ENCODE measurements at regions not wholly inside any gene's neighbourhood (a gene's known extent, or its start where the extent isn't known, plus 50 kb on each side); places are given as distances from the start of the nearest gene placed in this dataset.
A peak's percentile ranks its signal among the peaks of the same experiment; 100 is the strongest.

DNA sequence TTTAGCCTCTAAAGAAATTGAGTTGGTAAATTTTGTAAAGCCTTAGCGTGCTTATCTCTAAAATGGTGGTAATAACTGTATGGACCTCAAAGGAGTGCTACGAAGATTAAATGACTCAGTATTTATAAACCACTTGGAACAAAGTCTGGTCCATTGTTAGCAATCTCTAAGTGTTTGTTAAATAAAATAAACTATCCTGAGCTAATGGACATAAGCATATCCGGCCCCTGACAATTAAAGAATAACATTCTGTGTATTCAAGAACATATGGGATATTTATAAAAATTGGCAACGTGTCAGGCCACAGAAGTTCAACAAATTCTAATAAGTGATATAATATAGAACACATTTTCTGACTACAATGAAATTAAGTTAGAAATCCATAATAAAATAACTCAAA, 71.0 kb downstream of the MYEOV start:
- no peaks in the 10 kb centered on the region for H3K36me3 ChIP-seq
- H3K4me1 ChIP-seq, result no peaks in the 10 kb centered on the region
- DNase-seq (ENCODE audit: extremely low spot score), result no peak
- intact Hi-C loops (cut with DNase I), result no loop called here
- peaks cover 0 to 15% (median 2%) of the 10 kb centered on the region in 4 donors for H3K9me3 ChIP-seq
- H3K4me3 ChIP-seq, result no peak overlapping the region
- no peaks in the 10 kb centered on the region for H3K27me3 ChIP-seq
- TF ChIP-seq POLR2A (IDR thresholded peaks at IDR 0.05; ENCODE audit: low read depth) (no peak), EP300 (IDR thresholded peaks at IDR 0.05) (no peak), POLR2AphosphoS5 (IDR thresholded peaks at IDR 0.05) (no peak)
- TF ChIP-seq, protein P1, sequence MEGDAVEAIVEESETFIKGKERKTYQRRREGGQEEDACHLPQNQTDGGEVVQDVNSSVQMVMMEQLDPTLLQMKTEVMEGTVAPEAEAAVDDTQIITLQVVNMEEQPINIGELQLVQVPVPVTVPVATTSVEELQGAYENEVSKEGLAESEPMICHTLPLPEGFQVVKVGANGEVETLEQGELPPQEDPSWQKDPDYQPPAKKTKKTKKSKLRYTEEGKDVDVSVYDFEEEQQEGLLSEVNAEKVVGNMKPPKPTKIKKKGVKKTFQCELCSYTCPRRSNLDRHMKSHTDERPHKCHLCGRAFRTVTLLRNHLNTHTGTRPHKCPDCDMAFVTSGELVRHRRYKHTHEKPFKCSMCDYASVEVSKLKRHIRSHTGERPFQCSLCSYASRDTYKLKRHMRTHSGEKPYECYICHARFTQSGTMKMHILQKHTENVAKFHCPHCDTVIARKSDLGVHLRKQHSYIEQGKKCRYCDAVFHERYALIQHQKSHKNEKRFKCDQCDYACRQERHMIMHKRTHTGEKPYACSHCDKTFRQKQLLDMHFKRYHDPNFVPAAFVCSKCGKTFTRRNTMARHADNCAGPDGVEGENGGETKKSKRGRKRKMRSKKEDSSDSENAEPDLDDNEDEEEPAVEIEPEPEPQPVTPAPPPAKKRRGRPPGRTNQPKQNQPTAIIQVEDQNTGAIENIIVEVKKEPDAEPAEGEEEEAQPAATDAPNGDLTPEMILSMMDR (IDR thresholded peaks at IDR 0.05), result no peak
- H3K27ac ChIP-seq (replicated peaks in 1 of 4), result no peak overlapping the region
- WGBS, result 28% methylated on average over 4 of the region's 4 CpGs

DNA sequence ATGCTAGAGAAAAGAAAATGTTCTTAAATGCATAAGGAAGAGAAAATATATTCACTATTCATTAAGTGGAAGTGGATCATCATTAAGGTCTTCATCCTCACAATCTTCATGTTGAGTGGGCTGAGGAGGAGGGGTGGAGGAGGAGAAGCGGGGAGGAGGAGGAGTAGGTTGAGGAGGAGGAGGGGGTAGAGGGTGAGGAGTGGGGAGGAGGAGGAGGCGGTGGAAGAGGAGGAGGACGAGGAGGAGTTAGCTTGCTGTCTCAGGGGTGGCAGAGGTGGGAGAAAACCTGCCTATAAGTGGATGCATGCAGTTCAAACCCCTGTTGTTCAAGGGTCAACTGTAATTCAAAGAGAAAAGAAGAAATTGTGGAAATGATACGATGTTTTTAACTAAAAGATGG, 71.6 kb downstream of the MYEOV start:
- no peak overlapping the region for H3K27ac ChIP-seq (replicated peaks in 1 of 4)
- peak; percentile 29 for DNase-seq (ENCODE audit: extremely low spot score)
- intact Hi-C loops (cut with DNase I), result no loop called here
- no peaks in the 10 kb centered on the region for H3K4me1 ChIP-seq
- H3K36me3 ChIP-seq, result no peaks in the 10 kb centered on the region
- TF ChIP-seq, protein P1 (IDR thresholded peaks at IDR 0.05), result no peak
- no peak for TF ChIP-seq POLR2AphosphoS5 (IDR thresholded peaks at IDR 0.05)
- no peak for TF ChIP-seq POLR2A (IDR thresholded peaks at IDR 0.05; ENCODE audit: low read depth)
- H3K9me3 ChIP-seq, result peaks cover 0 to 10% (median 0%) of the 10 kb centered on the region in 4 donors
- 73% methylated on average over 4 of the region's 4 CpGs for WGBS
- H3K27me3 ChIP-seq, result no peaks in the 10 kb centered on the region
- H3K4me3 ChIP-seq, result no peak overlapping the region

DNA sequence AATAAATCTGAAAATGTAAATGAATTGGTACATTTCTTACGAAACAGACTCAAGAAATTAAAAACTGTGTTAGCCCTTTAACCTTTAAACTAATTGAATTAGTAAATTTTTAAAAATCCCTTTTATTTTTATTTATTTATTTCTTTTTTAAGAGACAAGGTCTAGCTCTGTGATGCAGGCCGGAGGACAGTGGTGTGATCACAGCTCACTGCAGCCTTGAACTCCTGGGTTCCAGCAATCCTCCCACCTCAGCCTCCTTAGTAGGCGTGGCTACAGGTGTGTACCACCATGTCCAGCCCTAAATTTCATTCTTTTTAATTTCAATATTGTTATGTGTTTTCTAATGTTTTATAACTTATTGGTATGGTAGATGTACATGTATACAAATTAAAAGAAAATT, 72.6 kb downstream of the MYEOV start:
- intact Hi-C loops (cut with DNase I), result no loop called here
- Histone ChIP-seq H3K27ac (replicated peaks in 1 of 4) (no peak overlapping the region), H3K27me3 (no peaks in the 10 kb centered on the region), H3K4me1 (no peaks in the 10 kb centered on the region), H3K9me3 (peaks cover 0 to 10% (median 0%) of the 10 kb centered on the region in 4 donors), H3K4me3 (no peak overlapping the region), H3K36me3 (no peaks in the 10 kb centered on the region)
- peak; percentile 75 for DNase-seq (ENCODE audit: extremely low spot score)
- TF ChIP-seq POLR2AphosphoS5 (IDR thresholded peaks at IDR 0.05), result no peak
- WGBS, result 96% methylated on average over 3 of the region's 3 CpGs

DNA sequence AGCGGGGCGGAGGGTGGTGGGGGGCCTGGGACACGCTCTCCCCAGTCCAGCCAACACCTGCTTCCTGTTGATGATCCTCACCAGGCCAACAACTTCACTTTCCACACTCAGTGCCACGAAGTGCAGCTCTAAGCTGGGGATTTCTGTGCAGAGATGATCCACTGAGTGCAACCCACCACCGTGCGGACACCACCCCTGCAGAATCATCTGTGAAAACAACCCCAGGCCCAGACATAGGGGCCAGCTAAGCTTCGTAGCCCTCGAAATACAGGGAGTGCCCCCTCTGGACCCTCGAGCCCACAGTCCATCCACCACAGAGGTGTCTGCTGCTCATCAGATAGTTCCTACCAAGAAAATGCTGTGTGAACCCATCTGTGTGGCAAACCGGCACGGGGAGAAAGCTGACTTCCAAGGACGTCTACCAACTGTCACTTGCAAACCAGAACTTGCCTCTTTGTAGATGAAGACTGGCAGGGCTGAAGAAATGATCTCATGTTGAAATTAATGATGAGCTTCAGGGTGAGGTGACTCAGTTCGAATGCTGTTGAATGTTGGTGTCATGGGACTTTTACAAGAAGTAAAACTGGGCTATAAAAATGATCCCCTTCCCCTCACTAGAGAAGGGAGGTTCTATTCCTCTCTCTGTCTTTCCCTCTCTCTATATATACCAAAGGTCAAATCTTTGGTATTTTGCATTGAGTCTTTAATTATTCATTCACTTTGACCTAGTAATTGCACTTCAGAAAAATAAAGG, 73.4 kb downstream of the MYEOV start:
- intact Hi-C loops (cut with DNase I), result no loop called here
- H3K9me3 ChIP-seq, result peaks cover 0 to 10% (median 0%) of the 10 kb centered on the region in 4 donors
- H3K4me1 ChIP-seq, result no peaks in the 10 kb centered on the region
- DNase-seq (ENCODE audit: extremely low spot score), result peak; percentile 89
- H3K36me3 ChIP-seq, result no peaks in the 10 kb centered on the region
- H3K27ac ChIP-seq (replicated peaks in 1 of 4), result no peak overlapping the region
- H3K4me3 ChIP-seq, result no peak overlapping the region
- WGBS, result 79% methylated on average over 10 of the region's 13 CpGs
- no peaks in the 10 kb centered on the region for H3K27me3 ChIP-seq
- TF ChIP-seq, protein P1 (IDR thresholded peaks at IDR 0.05), result no peak
- no peak for TF ChIP-seq EP300 (IDR thresholded peaks at IDR 0.05)
- TF ChIP-seq POLR2AphosphoS5 (IDR thresholded peaks at IDR 0.05), result no peak
- TF ChIP-seq POLR2A (IDR thresholded peaks at IDR 0.05; ENCODE audit: low read depth), result no peak

DNA sequence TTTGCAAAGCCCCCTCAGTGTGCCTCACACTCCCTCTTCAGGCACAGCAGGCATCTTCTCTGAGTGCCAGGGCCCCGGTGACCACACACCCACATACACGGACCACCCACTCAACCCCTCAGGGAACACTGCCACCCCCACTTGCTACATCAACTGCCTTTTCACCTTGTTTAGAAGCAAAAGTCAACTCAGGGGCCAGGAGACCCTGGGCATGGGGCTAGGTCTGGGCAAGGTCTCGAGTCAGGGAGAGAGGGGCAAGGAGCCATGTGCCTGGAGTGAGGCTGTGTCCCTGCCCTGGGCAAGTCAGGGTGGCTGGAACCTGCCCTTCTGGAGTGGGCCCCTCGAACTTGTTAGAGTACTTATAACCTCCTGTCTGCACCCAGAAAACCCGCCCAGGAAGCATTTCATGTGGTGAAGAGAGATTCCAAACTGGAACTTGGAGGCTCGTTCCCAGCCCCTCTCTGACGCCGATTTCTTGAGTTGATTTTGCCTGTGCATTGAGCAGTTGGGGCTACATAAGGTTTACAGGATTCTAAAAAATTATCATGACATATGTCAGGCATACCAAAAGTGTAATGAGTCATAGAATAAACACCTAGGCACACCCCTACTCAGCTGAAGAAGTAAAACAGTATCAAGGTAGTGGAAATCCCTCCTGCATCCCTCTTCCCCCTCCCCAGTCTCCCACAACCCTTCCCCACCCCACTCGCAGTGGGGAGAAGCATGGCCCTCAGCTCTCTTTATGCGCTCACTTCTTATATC, 74.3 kb downstream of the MYEOV start:
- peak; percentile 66 for DNase-seq (ENCODE audit: extremely low spot score)
- Histone ChIP-seq H3K27ac (replicated peaks in 1 of 4) (no peak overlapping the region), H3K27me3 (no peaks in the 10 kb centered on the region), H3K36me3 (no peaks in the 10 kb centered on the region), H3K4me1 (no peaks in the 10 kb centered on the region), H3K4me3 (no peak overlapping the region), H3K9me3 (peaks cover 0 to 10% (median 0%) of the 10 kb centered on the region in 4 donors)
- WGBS, result 90% methylated on average over 10 of the region's 10 CpGs
- intact Hi-C loops (cut with DNase I), result no loop called here
- TF ChIP-seq, protein P1 (IDR thresholded peaks at IDR 0.05), result no peak
- TF ChIP-seq POLR2A (IDR thresholded peaks at IDR 0.05; ENCODE audit: low read depth) (no peak), EP300 (IDR thresholded peaks at IDR 0.05) (no peak), POLR2AphosphoS5 (IDR thresholded peaks at IDR 0.05) (no peak)

Measured in esophagus muscularis mucosa (tissue), 4 donors.